Thyroid gland (tissue), 4 donors: ENCODE measurements at regions not wholly inside any gene's neighbourhood (a gene's known extent, or its start where the extent isn't known, plus 50 kb on each side); places are given as distances from the start of the nearest gene placed in this dataset.

Source experiments
- DNase-seq, 2 donors: peaks; one replicate each; pipeline ENCODE4 v3.0.0-alpha.2; 2019
- H3K27ac ChIP-seq, 3 donors: fragments of 200-600 bp; sonication (generic); 1 replicate in 2 of 3; 2 replicates in 1 of 3; pipeline ENCODE4 v1.5.1; 2016 to 2019; ENCODE audit warnings: mild to moderate bottlenecking in 1 of 3, moderate library complexity in 1 of 3
- H3K27me3 ChIP-seq: fragments of 200-600 bp; sonication (generic); one replicate; pipeline ENCODE4 v1.5.1; 2019
- H3K36me3 ChIP-seq, 2 donors: fragments of 200-600 bp; sonication (generic); one replicate each; pipeline ENCODE4 v1.5.1; 2016 to 2019
- H3K4me1 ChIP-seq, 2 donors: fragments of 200-600 bp; sonication (generic); one replicate each; pipeline ENCODE4 v1.5.1; 2017 to 2019
- H3K4me3 ChIP-seq, 3 donors: fragments of 200-600 bp; sonication (generic); replicated peaks in 1 of 3; 1 replicate in 2 of 3; 2 replicates in 1 of 3; pipeline ENCODE4 v1.5.1; 2016; ENCODE audit warnings: mild to moderate bottlenecking in 1 of 3
- H3K9me3 ChIP-seq: fragments of 200-600 bp; sonication (generic); one replicate; pipeline ENCODE4 v1.5.1; 2017
- CTCF ChIP-seq, 6 experiments: fragments of 200-600 bp in 3 of 6; fragments of 450-650 bp in 3 of 6; sonication (generic) in 3 of 6; IDR thresholded peaks; one replicate each; pipeline ENCODE4 v1.5.1; 2016 to 2019; ENCODE audit warnings: antibody characterized with exemption in 6 of 6, mild to moderate bottlenecking in 2 of 6, inconsistent platforms in 1 of 6, moderate library complexity in 1 of 6
- POLR2A ChIP-seq, 2 donors: fragments of 450-650 bp; IDR thresholded peaks; one replicate each; pipeline ENCODE4 v1.6.1; 2017; ENCODE audit warnings: antibody characterized with exemption in 2 of 2, mild to moderate bottlenecking in 2 of 2, moderate library complexity in 1 of 2
- WGBS, 2 donors: methylation state at CpG; one replicate each; pipeline ENCODE4 v1.1.5; 2017; 5-methylcytosine and 5-hydroxymethylcytosine counted together
- intact Hi-C: fragments of 100-400 bp; cut with DNase I; formaldehyde crosslinking; loops from one replicate; pipeline ENCODE4 v1.15.1; 2023

- Histone ChIP-seq H3K4me1 (peaks cover 7 to 16% of the 10 kb centered on the region in 2 donors), H3K9me3 (no peaks in the 10 kb centered on the region), H3K27ac (no peak overlapping the region), H3K36me3 (no peaks in the 10 kb centered on the region), H3K4me3 (no peak overlapping the region), H3K27me3 (no peaks in the 10 kb centered on the region)
- intact Hi-C loops = no loop called here
- no peak for DNase-seq
- TF ChIP-seq POLR2A (IDR thresholded peaks at IDR 0.05) = no peak
- no peak for TF ChIP-seq CTCF (IDR thresholded peaks at IDR 0.05)
- WGBS, 2 donors = 81 to 93% methylated on average over 4 of the region's 4 CpGs
Observed at GRCh38 chr12:25023808-25024207, 74.9 kb upstream of the BCAT1 start.

- Histone ChIP-seq H3K27me3 (no peaks in the 10 kb centered on the region), H3K27ac (no peak overlapping the region), H3K4me3 (no peak overlapping the region), H3K9me3 (no peaks in the 10 kb centered on the region), H3K4me1 (peaks cover 10 to 13% of the 10 kb centered on the region in 2 donors), H3K36me3 (no peaks in the 10 kb centered on the region)
- TF ChIP-seq CTCF (IDR thresholded peaks at IDR 0.05) (no peak), POLR2A (IDR thresholded peaks at IDR 0.05) (no peak)
- intact Hi-C loops = no loop called here
- no peak for DNase-seq
- 85 to 94% methylated on average over 7 of the region's 7 CpGs for WGBS, 2 donors
Observed at GRCh38 chr12:25020621-25021243, 71.8 kb upstream of the BCAT1 start.

- Histone ChIP-seq H3K9me3 (no peaks in the 10 kb centered on the region), H3K4me1 (peaks cover 0 to 5% of the 10 kb centered on the region in 2 donors), H3K4me3 (no peak overlapping the region), H3K27ac (no peak overlapping the region), H3K36me3 (no peaks in the 10 kb centered on the region), H3K27me3 (no peaks in the 10 kb centered on the region)
- DNase-seq = peak; percentile 66 to 74
- TF ChIP-seq CTCF (IDR thresholded peaks at IDR 0.05) = no peak
- TF ChIP-seq POLR2A (IDR thresholded peaks at IDR 0.05) = no peak
- WGBS, 2 donors = 40 to 50% methylated on average over 3 of the region's 3 CpGs
- intact Hi-C loops = no loop called here
Observed at GRCh38 chr12:25018146-25018545, 69.2 kb upstream of the BCAT1 start.

DNA sequence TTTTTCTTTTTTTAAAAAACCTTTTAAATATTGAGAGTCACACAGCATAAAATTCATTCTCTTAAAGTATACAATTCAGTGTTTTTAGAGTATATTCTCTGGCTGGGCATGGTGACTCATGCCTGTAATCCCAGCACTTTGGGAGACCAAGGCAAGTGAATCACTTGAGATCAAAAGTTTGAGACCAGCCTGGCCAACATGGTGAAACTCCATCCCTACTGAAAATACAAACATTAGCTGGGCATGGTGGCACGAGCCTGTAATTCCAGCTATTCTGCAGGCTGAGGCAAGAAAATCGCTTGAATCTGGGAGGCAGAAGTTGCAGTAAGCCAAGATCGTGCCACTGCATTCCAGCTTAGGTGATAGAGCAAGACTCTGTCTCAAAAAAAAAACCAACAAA lies 68.4 kb upstream of the BCAT1 start:
- no peak for TF ChIP-seq POLR2A (IDR thresholded peaks at IDR 0.05)
- no peak for TF ChIP-seq CTCF (IDR thresholded peaks at IDR 0.05)
- Histone ChIP-seq H3K27me3 (no peaks in the 10 kb centered on the region), H3K36me3 (no peaks in the 10 kb centered on the region), H3K4me3 (no peak overlapping the region), H3K9me3 (no peaks in the 10 kb centered on the region), H3K27ac (no peak overlapping the region), H3K4me1 (peaks cover 0 to 5% of the 10 kb centered on the region in 2 donors)
- peak in 1 of 2 donors; percentile 14 for DNase-seq
- WGBS, 2 donors = 35 to 45% methylated on average over 3 of the region's 3 CpGs
- intact Hi-C loops = no loop called here

DNA sequence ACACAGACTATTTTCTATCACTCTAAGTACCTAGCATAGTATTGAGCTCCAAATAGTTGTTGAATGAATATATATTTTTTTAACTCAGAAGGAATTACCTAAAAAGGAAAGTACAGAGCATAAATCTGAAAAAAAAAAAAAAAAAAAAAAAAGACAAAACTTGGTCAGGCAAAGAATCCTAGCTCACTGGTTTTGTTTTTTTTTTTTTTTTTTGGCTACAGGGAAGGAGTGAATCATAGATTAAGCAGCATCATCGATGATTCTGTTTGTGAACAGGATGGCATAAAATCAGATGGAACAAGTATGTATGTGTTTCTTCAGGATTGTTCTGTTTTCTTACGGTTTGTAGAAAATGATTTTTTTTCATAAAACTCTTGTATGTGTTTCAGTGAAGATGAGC lies 66.1 kb upstream of the BCAT1 start:
- 88 to 90% methylated on average over 2 of the region's 2 CpGs for WGBS, 2 donors
- H3K4me3 ChIP-seq = no peak overlapping the region
- intact Hi-C loops = no loop called here
- no peaks in the 10 kb centered on the region for H3K36me3 ChIP-seq
- DNase-seq = no peak
- TF ChIP-seq CTCF (IDR thresholded peaks at IDR 0.05) = no peak
- no peak for TF ChIP-seq POLR2A (IDR thresholded peaks at IDR 0.05)
- H3K4me1 ChIP-seq = peaks cover 0 to 5% of the 10 kb centered on the region in 2 donors
- H3K27ac ChIP-seq = no peak overlapping the region
- no peaks in the 10 kb centered on the region for H3K27me3 ChIP-seq
- H3K9me3 ChIP-seq = no peaks in the 10 kb centered on the region
